ENCODE measurements at regions not wholly inside any gene's neighbourhood (a gene's known extent, or its start where the extent isn't known, plus 50 kb on each side); places are given as distances from the start of the nearest gene placed in this dataset.

DNA sequence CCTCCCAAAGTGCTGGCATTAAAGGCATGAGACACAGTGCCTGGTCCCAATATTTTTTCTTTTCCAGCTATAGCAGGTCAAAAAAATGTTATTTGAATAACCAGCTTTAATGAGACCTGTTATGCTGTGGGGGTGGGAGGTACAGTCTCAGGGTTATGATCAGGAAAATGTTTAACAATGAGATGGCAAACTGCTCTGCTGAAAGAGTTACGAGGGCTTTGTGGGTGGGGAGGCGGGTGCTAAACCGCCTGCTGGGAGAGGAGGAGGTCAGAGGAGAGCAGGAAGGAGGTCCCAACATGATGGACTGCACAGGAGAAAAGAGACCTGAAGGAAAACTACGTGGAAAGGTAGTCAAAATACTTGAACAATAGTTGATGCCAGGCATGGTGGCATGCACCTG lies 126.0 kb upstream of the B3GALT2 start:
- Histone ChIP-seq H3K4me1 (ENCODE audit: insufficient read depth, low read length, poor library complexity, severe bottlenecking) (no peaks in the 10 kb centered on the region), H3K4me3 (ENCODE audit: low read depth, low read length, poor library complexity, severe bottlenecking) (no peak overlapping the region), H3K9me3 (ENCODE audit: low read length) (no peaks in the 10 kb centered on the region), H3K9me2 (ENCODE audit: insufficient read depth, low read length) (no peaks in the 10 kb centered on the region), H3K36me3 (ENCODE audit: insufficient read depth, low read length) (no peaks in the 10 kb centered on the region), H3K27ac (ENCODE audit: low read depth, low read length, poor library complexity, severe bottlenecking) (no peak overlapping the region), H3K4me2 (ENCODE audit: low read length) (no peak overlapping the region), H2AFZ (ENCODE audit: low read length) (no peak overlapping the region), H3K79me2 (ENCODE audit: insufficient read depth, low read depth, low read length) (no peaks in the 10 kb centered on the region), H4K20me1 (ENCODE audit: insufficient read depth, low read length) (no peaks in the 10 kb centered on the region)
- POLR2A ChIA-PET = interaction anchor here (0.6 to 1.1 kb wide), 2 partner anchors 14 to 395 kb away, joined by 3 read pairs; no protein-coding TSS in a partner anchor
- intact Hi-C loops (cut with micrococcal nuclease; ENCODE audit: unreplicated experiment) = no loop called here
- no TSS peak for BruUV-seq (replicated peaks)
- CTCF ChIA-PET (ENCODE audit: unreplicated experiment) = no interaction called here
- TF ChIP-seq, protein P1, sequence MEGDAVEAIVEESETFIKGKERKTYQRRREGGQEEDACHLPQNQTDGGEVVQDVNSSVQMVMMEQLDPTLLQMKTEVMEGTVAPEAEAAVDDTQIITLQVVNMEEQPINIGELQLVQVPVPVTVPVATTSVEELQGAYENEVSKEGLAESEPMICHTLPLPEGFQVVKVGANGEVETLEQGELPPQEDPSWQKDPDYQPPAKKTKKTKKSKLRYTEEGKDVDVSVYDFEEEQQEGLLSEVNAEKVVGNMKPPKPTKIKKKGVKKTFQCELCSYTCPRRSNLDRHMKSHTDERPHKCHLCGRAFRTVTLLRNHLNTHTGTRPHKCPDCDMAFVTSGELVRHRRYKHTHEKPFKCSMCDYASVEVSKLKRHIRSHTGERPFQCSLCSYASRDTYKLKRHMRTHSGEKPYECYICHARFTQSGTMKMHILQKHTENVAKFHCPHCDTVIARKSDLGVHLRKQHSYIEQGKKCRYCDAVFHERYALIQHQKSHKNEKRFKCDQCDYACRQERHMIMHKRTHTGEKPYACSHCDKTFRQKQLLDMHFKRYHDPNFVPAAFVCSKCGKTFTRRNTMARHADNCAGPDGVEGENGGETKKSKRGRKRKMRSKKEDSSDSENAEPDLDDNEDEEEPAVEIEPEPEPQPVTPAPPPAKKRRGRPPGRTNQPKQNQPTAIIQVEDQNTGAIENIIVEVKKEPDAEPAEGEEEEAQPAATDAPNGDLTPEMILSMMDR (conservative IDR thresholded peaks at IDR 0.05; ENCODE audit: low read length) = no peak
- TF ChIP-seq EZH2phosphoT487 (IDR thresholded peaks at IDR 0.05; ENCODE audit: borderline replicate concordance, low read depth, low read length) = no peak
- DNase-seq (ENCODE audit: low spot score) = no peak

DNA sequence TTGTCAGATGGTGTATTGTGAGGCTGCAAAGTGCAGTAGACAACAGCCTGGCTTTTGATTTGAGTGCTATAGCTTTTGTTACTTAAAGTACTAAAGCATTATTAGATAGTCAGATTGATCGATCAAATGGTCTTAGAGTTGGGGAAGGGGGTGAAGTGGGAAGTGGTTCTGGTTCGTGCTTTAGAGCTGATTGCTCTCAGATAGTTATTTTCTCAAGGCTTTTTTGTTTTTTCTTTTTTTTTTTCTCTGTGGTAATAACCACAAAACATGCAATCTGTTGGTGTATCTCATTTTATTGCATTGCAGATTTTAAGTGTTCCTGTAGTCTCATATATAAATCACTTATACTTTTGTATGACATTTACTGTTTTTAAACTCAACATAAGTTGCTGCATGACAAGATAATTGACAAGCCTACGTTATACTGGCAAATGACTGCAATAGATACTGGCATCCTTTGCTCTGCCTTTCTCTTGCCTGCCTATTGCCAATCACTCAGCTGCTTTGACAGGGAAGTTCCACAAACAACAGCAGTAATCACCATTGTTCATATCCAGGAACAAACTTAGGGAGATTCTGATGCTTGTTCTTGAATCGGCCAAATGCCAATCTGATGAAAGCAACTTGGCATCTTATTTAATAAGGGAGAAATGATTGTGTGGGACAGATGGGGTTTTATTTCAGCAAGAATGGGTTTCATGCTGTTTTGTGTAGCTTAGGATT lies 125.0 kb upstream of the B3GALT2 start:
- Histone ChIP-seq H3K4me3 (ENCODE audit: low read depth, low read length, poor library complexity, severe bottlenecking) (no peak overlapping the region), H3K79me2 (ENCODE audit: insufficient read depth, low read depth, low read length) (no peaks in the 10 kb centered on the region), H3K36me3 (ENCODE audit: insufficient read depth, low read length) (no peaks in the 10 kb centered on the region), H3K4me2 (ENCODE audit: low read length) (no peak overlapping the region), H4K20me1 (ENCODE audit: insufficient read depth, low read length) (no peaks in the 10 kb centered on the region), H3K9me3 (ENCODE audit: low read length) (no peaks in the 10 kb centered on the region), H3K4me1 (ENCODE audit: insufficient read depth, low read length, poor library complexity, severe bottlenecking) (no peaks in the 10 kb centered on the region), H2AFZ (ENCODE audit: low read length) (no peak overlapping the region), H3K9me2 (ENCODE audit: insufficient read depth, low read length) (no peaks in the 10 kb centered on the region), H3K27ac (ENCODE audit: low read depth, low read length, poor library complexity, severe bottlenecking) (no peak overlapping the region)
- no peak for DNase-seq (ENCODE audit: low spot score)
- BruUV-seq (replicated peaks) = no TSS peak
- intact Hi-C loops (cut with micrococcal nuclease; ENCODE audit: unreplicated experiment) = no loop called here
- ChIA-PET CTCF (ENCODE audit: unreplicated experiment) (no interaction called here), POLR2A (interaction anchor here (0.6 to 1.1 kb wide), 5 partner anchors 8 to 425 kb away, joined by 3 to 5 read pairs (median 3); no protein-coding TSS in a partner anchor)
- TF ChIP-seq, protein P1 (conservative IDR thresholded peaks at IDR 0.05; ENCODE audit: low read length) = no peak
- no peak for TF ChIP-seq EZH2phosphoT487 (IDR thresholded peaks at IDR 0.05; ENCODE audit: borderline replicate concordance, low read depth, low read length)

DNA sequence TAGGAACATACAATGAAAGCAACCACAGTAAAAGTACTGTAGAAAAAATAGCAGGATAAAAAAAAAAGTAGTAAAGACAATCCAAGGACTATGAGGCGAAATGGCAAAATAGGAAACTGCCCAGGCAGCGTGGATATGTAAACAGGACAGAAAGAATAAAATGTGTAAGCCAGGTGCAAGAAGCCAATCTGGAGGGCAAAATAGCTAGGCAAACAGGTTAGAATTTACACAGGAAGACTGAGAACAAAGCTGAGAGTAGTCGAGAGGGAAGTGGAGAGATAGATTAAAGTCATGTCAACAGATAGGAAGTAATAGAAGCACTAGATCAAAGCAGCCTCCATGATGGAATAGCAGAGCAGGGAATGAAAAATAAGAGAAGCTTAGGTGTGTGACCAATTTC lies 124.2 kb upstream of the B3GALT2 start:
- ChIA-PET CTCF (ENCODE audit: unreplicated experiment) (no interaction called here), POLR2A (interaction anchor here (0.6 to 1.1 kb wide), 5 partner anchors 7 to 425 kb away, joined by 3 to 5 read pairs (median 3); no protein-coding TSS in a partner anchor)
- no peak for DNase-seq (ENCODE audit: low spot score)
- H3K4me2 ChIP-seq (ENCODE audit: low read length) = no peak overlapping the region
- no peaks in the 10 kb centered on the region for H3K9me2 ChIP-seq (ENCODE audit: insufficient read depth, low read length)
- no peak overlapping the region for H2AFZ ChIP-seq (ENCODE audit: low read length)
- H3K4me1 ChIP-seq (ENCODE audit: insufficient read depth, low read length, poor library complexity, severe bottlenecking) = no peaks in the 10 kb centered on the region
- no peaks in the 10 kb centered on the region for H3K36me3 ChIP-seq (ENCODE audit: insufficient read depth, low read length)
- intact Hi-C loops (cut with micrococcal nuclease; ENCODE audit: unreplicated experiment) = no loop called here
- H3K9me3 ChIP-seq (ENCODE audit: low read length) = no peaks in the 10 kb centered on the region
- no peaks in the 10 kb centered on the region for H4K20me1 ChIP-seq (ENCODE audit: insufficient read depth, low read length)
- H3K4me3 ChIP-seq (ENCODE audit: low read depth, low read length, poor library complexity, severe bottlenecking) = no peak overlapping the region
- BruUV-seq (replicated peaks) = no TSS peak
- H3K79me2 ChIP-seq (ENCODE audit: insufficient read depth, low read depth, low read length) = no peaks in the 10 kb centered on the region
- no peak for TF ChIP-seq EZH2phosphoT487 (IDR thresholded peaks at IDR 0.05; ENCODE audit: borderline replicate concordance, low read depth, low read length)
- TF ChIP-seq, protein P1 (conservative IDR thresholded peaks at IDR 0.05; ENCODE audit: low read length) = no peak
- H3K27ac ChIP-seq (ENCODE audit: low read depth, low read length, poor library complexity, severe bottlenecking) = no peak overlapping the region
